GM18520 (cell line): ENCODE measurements at regions not wholly inside any gene's neighbourhood (a gene's known extent, or its start where the extent isn't known, plus 50 kb on each side); places are given as distances from the start of the nearest gene placed in this dataset.

Source experiments
- ATAC-seq: cut with Tn5 transposase; IDR thresholded peaks from one replicate; pipeline ENCODE4 v1.9.1; 2021; ENCODE audit not compliant: unreplicated experiment

DNA sequence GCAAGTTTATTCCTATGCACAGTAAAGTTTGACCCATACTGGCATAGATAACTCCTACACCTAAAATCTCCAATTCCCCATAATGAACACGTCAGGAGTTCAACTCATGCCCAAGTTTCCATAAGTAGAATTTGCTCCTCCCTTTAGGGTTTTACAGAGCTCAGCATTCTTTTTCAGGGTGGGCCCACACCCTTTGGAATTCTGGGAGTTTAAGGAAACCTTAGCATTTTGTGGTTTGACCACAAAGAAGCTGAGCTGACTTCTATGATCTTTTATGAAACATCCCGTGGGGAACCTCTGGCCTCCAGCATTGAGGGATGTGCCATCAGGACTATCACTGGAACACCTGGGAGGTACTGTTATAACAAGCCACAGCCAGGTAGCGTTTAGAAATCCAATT lies 220.6 kb upstream of the MAP3K1 start:
- ATAC-seq, result no peak

DNA sequence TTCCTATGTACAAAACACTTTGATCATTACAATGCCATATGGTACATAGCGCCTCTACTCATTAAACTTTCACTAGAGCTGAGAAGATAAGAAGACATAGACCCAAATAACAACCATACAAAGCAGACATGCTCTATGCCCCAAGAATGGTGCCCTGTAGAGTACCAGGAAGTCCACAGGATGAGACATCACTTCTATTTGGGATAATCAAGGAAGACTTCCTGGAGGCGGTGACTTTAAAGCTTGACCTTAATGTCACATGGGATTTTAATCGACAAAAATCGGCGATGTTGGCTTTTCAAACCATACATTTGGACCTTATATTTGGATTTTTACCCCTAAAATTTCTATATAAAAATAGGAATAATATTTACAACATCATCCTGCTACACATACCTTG lies 224.3 kb upstream of the MAP3K1 start:
- ATAC-seq, result no peak

GRCh38 chr5:56589481-56589860 lies 225.9 kb upstream of the MAP3K1 start:
- no peak for ATAC-seq

DNA sequence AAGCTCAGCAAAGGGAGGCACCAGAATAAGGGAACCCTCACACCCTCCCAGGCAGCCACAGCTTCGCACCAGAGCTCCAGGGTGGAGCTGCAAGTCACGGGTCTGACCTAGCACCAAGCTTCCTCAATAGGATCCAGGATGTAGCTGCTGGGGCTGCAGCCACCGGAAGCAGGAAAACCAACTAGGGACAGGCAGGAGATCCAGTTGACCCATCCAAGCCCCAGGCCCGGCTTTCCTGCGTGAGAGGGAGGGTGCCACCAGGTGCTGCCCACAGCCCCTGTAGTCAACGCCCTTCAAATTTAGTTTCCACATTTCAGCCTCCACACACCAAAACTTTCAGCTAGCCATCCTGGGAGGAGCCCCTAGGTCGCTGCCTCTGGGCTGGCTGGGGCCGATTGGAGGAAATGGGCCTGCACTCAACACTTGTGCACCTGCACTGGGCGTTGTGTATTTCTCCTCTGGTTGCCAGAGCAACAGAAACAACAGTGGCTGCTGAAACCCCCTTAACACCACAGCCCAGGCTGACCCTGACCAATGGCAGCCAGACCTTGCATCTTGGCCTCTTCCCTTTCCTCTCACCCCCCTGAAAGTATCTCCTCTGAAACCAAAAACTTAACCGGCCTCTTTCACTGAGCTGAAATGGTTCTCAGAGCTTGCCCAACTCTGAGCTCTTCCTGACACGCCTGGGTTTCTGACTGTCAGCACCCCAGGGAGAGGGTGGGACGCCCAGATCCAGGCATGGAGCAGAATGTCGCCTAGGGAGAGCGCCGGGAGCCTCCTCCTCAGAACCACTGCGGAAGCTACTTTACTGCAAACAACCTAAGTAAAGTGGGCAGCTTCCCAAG lies 226.5 kb upstream of the MAP3K1 start:
- ATAC-seq, result peak; percentile 99

- ATAC-seq, result no peak
Observed at GRCh38 chr5:56588131-56588487, 227.2 kb upstream of the MAP3K1 start.

DNA sequence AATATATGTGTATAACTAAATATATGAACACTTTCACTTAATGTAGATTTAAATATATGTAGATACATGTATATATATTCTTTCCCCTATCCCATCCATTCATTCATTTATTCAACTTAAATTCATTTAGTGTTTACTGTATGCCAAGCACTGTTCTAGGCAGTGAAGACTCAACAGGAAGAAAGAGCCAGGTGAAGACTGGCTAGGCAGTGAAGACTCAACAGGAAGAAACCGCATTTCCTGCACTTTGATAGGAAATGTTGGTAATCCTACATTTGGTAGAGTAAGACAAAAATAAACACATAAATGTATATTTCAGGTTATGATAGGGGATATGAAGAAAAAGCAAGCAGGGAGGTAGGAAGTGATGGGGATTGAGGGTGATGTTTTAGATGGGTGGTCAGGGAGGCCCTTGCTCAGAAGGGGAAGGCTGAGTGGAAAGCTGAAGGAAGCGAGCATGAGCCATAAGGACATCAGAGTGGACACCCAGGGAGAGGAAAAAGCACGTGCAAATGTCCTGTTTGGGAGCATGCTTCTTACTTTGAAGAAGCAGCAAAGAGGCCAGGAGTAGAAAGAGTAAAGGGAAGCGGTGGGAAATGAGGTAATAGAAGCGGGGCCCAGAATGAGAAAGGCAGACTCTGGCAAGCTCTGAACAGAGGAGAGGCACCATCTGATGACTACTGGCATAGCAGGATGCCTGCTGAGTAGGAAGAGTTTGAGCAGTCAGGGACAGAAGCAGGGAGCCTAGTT lies 227.8 kb upstream of the MAP3K1 start:
- no peak for ATAC-seq

GRCh38 chr5:56585999-56586691 lies 229.2 kb upstream of the MAP3K1 start:
- ATAC-seq, result no peak

DNA sequence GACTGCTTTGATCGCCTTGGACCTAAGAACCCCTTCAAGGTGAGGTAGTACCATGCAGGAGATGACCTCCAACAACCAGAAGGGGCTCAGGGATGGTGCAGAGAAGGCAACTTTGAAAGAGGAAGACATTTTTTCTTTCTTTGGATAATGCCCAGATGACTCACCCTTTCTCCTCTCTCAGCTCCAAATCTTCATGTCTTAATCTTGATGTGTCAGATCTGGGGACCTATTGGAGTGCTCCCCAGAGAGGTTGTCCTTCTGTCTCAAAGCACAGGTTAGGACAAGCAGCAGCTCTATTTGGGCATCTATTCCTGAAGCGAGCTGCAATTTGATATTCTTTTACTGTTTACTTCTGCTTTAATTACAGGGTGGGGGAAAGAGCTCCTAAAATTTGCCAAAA lies 229.9 kb upstream of the MAP3K1 start:
- ATAC-seq, result no peak

GRCh38 chr5:56581426-56581825 lies 233.9 kb upstream of the MAP3K1 start:
- ATAC-seq, result no peak

GRCh38 chr5:56580864-56581263 lies 234.5 kb upstream of the MAP3K1 start:
- ATAC-seq, result no peak

- ATAC-seq, result no peak
Observed at GRCh38 chr5:56575821-56576220, 239.5 kb upstream of the MAP3K1 start.

DNA sequence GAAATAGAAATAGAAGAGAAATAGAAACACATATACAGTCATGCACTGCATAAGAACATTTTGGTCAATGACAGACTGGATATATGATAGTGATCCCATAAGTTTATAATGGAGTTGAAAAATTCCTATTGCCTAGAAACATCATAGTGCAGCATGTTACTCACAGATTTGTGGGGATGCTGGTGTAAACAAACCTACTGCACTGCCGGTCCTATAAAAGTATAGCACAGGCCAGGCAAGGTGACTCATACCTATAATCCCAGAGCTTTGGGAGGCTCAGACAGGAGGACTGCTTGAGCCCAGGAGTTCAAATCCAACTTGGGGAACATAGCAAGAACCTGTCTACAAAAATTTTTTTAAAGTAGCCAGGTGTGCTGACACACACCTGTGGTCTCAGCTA lies 240.6 kb upstream of the MAP3K1 start:
- no peak for ATAC-seq

DNA sequence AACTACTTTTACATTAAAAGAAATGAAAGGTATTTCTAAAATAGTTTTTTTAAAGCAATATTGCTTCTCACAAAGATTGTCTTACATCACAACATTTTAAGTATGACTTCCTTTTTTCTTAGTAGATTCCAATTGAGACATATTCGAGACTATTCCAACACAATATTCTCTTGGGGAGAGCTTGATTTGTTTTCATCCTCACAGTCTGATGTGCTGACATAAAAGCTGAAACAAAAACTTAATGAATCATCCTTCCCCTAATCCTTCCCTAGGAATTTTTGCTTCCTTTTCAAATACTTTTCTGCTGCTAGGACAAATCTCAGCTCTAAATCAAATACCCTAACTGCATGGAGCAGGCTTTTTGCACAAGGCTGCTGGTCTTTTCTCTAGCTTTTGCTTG lies 245.8 kb upstream of the MAP3K1 start:
- ATAC-seq, result no peak

- no peak for ATAC-seq
Observed at GRCh38 chr5:56569076-56569475, 246.3 kb upstream of the MAP3K1 start.

DNA sequence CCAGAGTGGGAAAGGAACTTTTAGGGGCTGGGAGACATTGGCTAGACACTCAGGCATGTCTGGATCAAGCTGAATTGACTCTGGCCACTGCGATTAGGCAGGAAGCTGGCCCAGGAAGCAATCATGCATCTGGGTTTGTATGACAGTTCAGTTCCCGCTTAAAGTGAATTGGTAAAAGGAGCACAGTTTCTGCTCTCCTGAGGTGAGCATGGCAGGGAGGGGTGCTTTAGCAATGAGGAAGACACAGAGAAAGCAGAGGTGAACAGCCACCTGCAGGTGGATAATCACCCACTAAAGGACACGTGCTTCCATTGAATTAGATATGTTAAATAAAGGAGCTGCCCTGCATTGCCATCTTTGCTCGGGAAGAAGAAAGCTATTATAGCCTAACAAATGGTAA lies 248.1 kb upstream of the MAP3K1 start:
- ATAC-seq, result no peak

DNA sequence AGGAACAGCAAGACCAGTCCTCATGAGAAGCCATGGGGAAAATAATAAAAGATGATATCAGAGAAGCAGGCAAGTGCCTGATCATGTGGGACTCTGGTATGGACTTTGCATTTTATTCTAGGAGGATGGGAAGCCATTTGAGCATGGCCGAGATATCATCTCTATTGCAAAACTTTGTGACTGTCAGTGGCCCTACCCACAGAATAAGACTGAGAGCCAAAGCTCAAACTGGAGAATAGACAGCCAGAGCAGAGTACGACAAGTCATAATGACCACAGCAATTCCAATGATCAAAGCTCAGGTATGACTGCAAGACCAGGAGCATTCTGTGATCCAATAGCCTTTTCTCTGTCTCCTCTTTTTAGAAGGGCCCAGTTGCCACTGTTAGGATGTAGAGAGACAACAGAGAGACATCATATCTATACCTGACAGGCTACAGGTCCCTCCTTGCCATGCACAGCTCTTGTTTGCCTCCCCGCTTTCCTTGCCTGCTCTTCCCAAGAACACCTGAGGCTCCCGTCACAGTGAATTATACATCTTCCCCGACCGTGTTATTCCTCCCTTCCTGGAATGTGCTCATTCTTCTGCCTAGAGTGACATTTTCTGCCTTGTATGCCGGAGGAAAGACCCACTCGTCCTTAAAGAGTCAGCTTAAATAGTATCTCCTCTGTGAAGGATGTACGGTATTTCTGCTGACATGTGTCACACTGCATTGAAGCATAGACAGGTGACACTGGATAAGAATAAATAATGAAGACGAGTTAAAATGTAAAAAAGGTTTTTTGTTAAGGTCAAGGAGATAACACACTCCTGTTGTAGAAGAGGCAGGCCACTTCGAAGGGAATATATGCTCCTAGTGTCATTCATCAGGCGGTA lies 248.7 kb upstream of the MAP3K1 start:
- no peak for ATAC-seq

DNA sequence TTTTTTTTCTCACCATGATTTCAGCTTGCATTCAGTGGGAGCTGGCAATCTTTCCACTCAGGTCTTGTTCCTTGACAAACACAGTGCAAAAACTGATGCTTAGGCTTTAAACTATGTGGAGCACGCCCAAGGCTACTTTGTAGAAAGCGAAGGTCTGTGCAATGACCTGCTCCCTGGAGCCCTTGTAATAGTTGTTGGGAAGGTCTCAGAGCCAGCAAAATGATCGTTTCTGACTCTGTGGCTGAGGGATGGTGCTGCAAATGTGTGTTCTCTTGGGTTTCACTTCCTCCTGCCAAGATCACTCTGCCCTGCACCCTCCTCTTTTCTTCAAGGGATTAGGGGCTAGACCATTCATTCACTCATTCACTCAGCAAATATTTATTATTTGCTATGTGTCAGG lies 249.7 kb upstream of the MAP3K1 start:
- no peak for ATAC-seq

DNA sequence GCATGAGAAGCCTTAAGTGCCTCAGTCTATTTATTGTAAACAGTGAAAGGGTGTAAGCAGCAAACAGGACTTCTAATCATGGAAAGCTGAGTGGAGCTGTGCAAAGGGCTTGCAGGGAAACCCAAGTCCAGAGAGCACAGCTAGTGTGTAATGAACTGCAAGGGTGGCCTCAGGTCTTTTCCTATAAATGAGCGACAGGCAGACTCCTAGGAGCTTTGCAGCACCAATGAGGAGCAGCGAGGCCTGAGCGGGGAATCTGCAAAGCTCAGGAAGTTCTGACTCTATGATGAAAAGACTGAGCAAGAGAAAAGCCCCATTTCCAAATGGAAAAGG lies 250.1 kb upstream of the MAP3K1 start:
- ATAC-seq, result no peak

DNA sequence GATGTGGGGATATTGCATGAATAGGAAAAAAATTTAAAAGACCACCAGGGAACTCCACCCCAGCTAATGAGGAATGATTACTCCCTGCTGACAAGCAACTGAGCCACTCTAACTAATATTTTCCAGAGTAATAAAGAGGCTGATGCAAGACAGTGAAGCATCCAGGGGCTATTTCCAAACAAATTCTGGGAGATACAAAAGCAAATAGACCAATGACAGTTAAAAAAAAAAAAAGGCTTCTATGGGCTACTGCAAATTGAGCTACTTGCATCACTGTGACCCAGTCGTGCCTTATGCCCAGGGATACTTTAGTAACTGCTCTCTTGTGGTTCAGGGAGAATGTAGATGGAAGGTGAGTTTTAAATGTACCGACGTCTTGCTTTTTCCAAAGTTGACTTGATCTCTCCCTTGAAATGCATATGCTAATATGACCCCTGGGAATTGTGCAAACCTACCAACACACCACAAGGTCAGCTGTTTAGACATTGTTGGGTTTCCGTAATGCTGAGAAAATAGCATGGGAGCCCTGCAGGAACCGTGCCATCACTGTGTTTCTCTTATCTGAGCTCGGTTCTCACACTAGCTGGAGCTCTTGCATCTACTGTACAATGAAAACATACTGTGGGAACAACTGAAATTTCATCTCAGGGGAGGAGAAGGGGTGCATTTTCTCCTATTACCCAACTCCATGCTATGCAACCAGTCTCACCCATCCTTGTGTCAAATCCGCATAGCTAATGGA lies 250.6 kb upstream of the MAP3K1 start:
- ATAC-seq, result no peak

- ATAC-seq, result no peak
Observed at GRCh38 chr5:56561455-56561854, 253.9 kb upstream of the MAP3K1 start.
